ENCODE measurements at regions not wholly inside any gene's neighbourhood (a gene's known extent, or its start where the extent isn't known, plus 50 kb on each side); places are given as distances from the start of the nearest gene placed in this dataset.

GRCh38 chr5:169412831-169413230 lies 111.9 kb upstream of the SLIT3 start:
- ATAC-seq, result no peak
- intact Hi-C loops (cut with micrococcal nuclease; ENCODE audit: unreplicated experiment), result no loop called here
- 0% methylated on average over 2 of the region's 2 CpGs for WGBS (ENCODE audit: low lambda C conversion rate)
- FAIRE-seq, result no peak
- Histone ChIP-seq H3K79me2 (ENCODE audit: insufficient read depth, low read length) (no peaks in the 10 kb centered on the region), H3K9ac (ENCODE audit: insufficient read depth, low read depth, low read length) (no peak overlapping the region), H3K4me3 (replicated peaks in 1 of 3; ENCODE audit: insufficient read depth in 1 of 3, low read depth in 2 of 3, low read length in 3 of 3) (no peak overlapping the region), H3K9me3 (ENCODE audit: low read length) (no peaks in the 10 kb centered on the region), H4K20me1 (ENCODE audit: insufficient read depth, low read length) (no peaks in the 10 kb centered on the region), H3K27ac (ENCODE audit: extremely low read length, insufficient read depth, low read length) (no peak overlapping the region), H3K27me3 (ENCODE audit: control insufficient read depth in 1 of 2, insufficient read depth in 2 of 2, low read length in 2 of 2) (no peaks in the 10 kb centered on the region), H3K36me3 (replicated peaks in 1 of 2; ENCODE audit: control insufficient read depth in 1 of 2, insufficient read depth in 2 of 2, low read length in 2 of 2) (no peaks in the 10 kb centered on the region), H3K4me2 (ENCODE audit: low read depth, low read length) (no peak overlapping the region), H3K4me1 (ENCODE audit: insufficient read depth, low read length) (no peaks in the 10 kb centered on the region), H2AFZ (ENCODE audit: low read length) (no peak overlapping the region)
- no peak for DNase-seq (ENCODE audit: low spot score)
- no peak for TF ChIP-seq KAT2B (IDR thresholded peaks at IDR 0.05; ENCODE audit: borderline replicate concordance, low read depth, low read length)
- no peak for TF ChIP-seq HMG20A (CRISPR knock-in tag; IDR thresholded peaks at IDR 0.05; ENCODE audit: borderline replicate concordance)
- TF ChIP-seq BRCA1 (CRISPR knock-in tag; IDR thresholded peaks at IDR 0.05), result no peak
- no peak for TF ChIP-seq RNF2 (conservative IDR thresholded peaks at IDR 0.05; ENCODE audit: low read depth)
- TF ChIP-seq GMEB2 (CRISPR knock-in tag; IDR thresholded peaks at IDR 0.05; ENCODE audit: low read depth), result no peak
- no peak for TF ChIP-seq KDM5A (IDR thresholded peaks at IDR 0.05; ENCODE audit: borderline replicate concordance, low read length)
- TF ChIP-seq KLF9 (CRISPR knock-in tag; IDR thresholded peaks at IDR 0.05; ENCODE audit: low read depth), result no peak
- no peak for TF ChIP-seq SP1 (IDR thresholded peaks at IDR 0.05)
- TF ChIP-seq SP1 (CRISPR knock-in tag; IDR thresholded peaks at IDR 0.05), result no peak
- no peak for TF ChIP-seq HDAC2 (CRISPR knock-in tag; IDR thresholded peaks at IDR 0.05)
- no peak for TF ChIP-seq MED13 (CRISPR knock-in tag; IDR thresholded peaks at IDR 0.05)
- no peak for TF ChIP-seq FOXC1 (CRISPR knock-in tag; IDR thresholded peaks at IDR 0.05; ENCODE audit: borderline replicate concordance)
- TF ChIP-seq ZNF30 (CRISPR knock-in tag; IDR thresholded peaks at IDR 0.05), result no peak
- ChIA-PET CTCF (ENCODE audit: low intra/inter-chr PET ratio, low total read pairs) (no interaction called here), POLR2A (no interaction called here)
- no TSS peak for BruUV-seq (replicated peaks)
- in situ Hi-C loops (cut with HindIII; ENCODE audit: extremely low pct_ligation_motif_present, low pct_unique_long_range_greater_than_20kb), result no loop called here

Measured in HepG2 (cell line).